Left renal cortex interstitium (tissue), 4 donors: ENCODE measurements at regions not wholly inside any gene's neighbourhood (a gene's known extent, or its start where the extent isn't known, plus 50 kb on each side); places are given as distances from the start of the nearest gene placed in this dataset.
A peak's percentile ranks its signal among the peaks of the same experiment; 100 is the strongest.
"Not testable (repeated sequence)": the region's sequence is repeated elsewhere in the genome, so short reads cannot be mapped to it uniquely, and the experiment has no call there.

ENCODE experiments used
- DNase-seq, 4 donors: peaks; one replicate each; pipeline ENCODE4 v3.0.0-alpha.2; 2013; ENCODE audit warnings: low read depth in 4 of 4, low spot score in 2 of 4, missing footprints in 1 of 4

GRCh38 chr2:156765450-156765849 lies 329.3 kb downstream of the GPD2 start:
- no peak for DNase-seq

- no peak for DNase-seq
These were observed 333.6 kb downstream of the GPD2 start for GRCh38 chr2:156769802-156770201.

GRCh38 chr2:156778916-156779315 lies 342.7 kb downstream of the GPD2 start:
- no peak for DNase-seq

- no peak for DNase-seq
These were observed 343.4 kb downstream of the GPD2 start for GRCh38 chr2:156779416-156780120.

GRCh38 chr2:156781677-156782076 lies 345.5 kb downstream of the GPD2 start:
- not testable (repeated sequence) for DNase-seq

GRCh38 chr2:156784020-156784701 lies 348.0 kb downstream of the GPD2 start:
- DNase-seq = no peak

GRCh38 chr2:156787517-156787916 lies 351.3 kb downstream of the GPD2 start:
- no peak for DNase-seq

- no peak for DNase-seq
These were observed 354.3 kb downstream of the GPD2 start for GRCh38 chr2:156790343-156791037.

- DNase-seq = no peak
These were observed 356.2 kb downstream of the GPD2 start for GRCh38 chr2:156792242-156792840.

GRCh38 chr2:156797832-156798231 lies 361.7 kb downstream of the GPD2 start:
- DNase-seq = no peak

GRCh38 chr2:156800065-156800653 lies 364.0 kb downstream of the GPD2 start:
- no peak for DNase-seq

- DNase-seq = no peak
These were observed 364.7 kb downstream of the GPD2 start for GRCh38 chr2:156800781-156801361.

GRCh38 chr2:156803243-156803642 lies 367.1 kb downstream of the GPD2 start:
- DNase-seq = no peak

- no peak for DNase-seq
These were observed 367.8 kb downstream of the GPD2 start for GRCh38 chr2:156803967-156804366.

GRCh38 chr2:156810094-156810493 lies 373.9 kb downstream of the GPD2 start:
- no peak for DNase-seq

GRCh38 chr2:156812496-156812895 lies 376.3 kb downstream of the GPD2 start:
- DNase-seq = no peak

- DNase-seq = no peak
These were observed 381.3 kb downstream of the GPD2 start for GRCh38 chr2:156817430-156817829.

- no peak for DNase-seq
These were observed 382.0 kb downstream of the GPD2 start for GRCh38 chr2:156818221-156818620.

GRCh38 chr2:156818944-156819343 lies 382.8 kb downstream of the GPD2 start:
- peak in 2 of 4 donors; percentile 42 to 58 for DNase-seq

- no peak for DNase-seq
These were observed 390.3 kb downstream of the GPD2 start for GRCh38 chr2:156826341-156826933.
